ENCODE measurements at regions not wholly inside any gene's neighbourhood (a gene's known extent, or its start where the extent isn't known, plus 50 kb on each side); places are given as distances from the start of the nearest gene placed in this dataset.

DNA sequence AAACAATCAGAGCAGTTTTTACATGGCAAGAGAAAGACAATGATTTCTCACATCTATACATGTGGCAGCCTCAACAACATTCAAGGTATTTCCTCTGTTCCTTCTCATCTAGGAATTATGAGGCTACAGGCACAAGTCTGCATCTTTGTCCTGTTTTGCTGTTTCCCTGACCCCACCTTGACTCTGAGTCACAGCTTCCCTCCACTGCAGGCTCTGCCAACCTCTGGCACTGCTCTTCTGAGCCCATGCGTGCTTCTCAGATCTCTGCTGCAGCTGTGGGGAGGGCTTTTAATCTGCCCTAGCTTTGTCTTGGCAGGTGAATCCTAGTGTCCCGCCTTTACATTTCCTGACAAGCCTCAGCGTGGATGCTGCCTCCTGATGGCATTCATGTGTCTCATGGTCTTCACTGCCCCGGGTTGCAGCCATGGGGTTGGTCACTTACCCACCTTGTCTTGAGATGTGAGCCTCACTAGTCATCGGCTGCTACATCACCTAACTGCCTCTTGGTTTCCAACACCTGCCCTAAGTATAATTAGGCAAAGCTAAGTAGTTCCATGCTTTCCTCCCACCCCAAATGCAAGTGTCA, 578.5 kb downstream of the TBC1D22A start:
- Histone ChIP-seq H3K79me2 (ENCODE audit: insufficient read depth, low read length) (no peaks in the 10 kb centered on the region), H2AFZ (ENCODE audit: low read depth, low read length, poor library complexity, severe bottlenecking) (no peak overlapping the region), H3K9me2 (ENCODE audit: insufficient read depth) (no peaks in the 10 kb centered on the region; the same call in 1 of the 2 replicates), H3K36me3 (ENCODE audit: control insufficient read depth in 1 of 2, insufficient read depth in 2 of 2, low read length in 2 of 2) (no peaks in the 10 kb centered on the region), H3K4me3 (replicated peaks in 1 of 2; ENCODE audit: low read depth in 1 of 2, low read length in 2 of 2) (no peak overlapping the region), H4K20me1 (ENCODE audit: insufficient read depth) (no peaks in the 10 kb centered on the region), H3K4me2 (ENCODE audit: low read length) (peak overlapping the region; percentile 11; the same call in 1 of the 2 replicates), H3K4me1 (ENCODE audit: control insufficient read depth in 1 of 2, insufficient read depth in 2 of 2, low read length in 2 of 2) (peaks cover 9 to 33% of the 10 kb centered on the region in 2 experiments; a peak in 3 of 4 replicates), H3K27me3 (ENCODE audit: insufficient read depth, low read length) (no peaks in the 10 kb centered on the region), H3K27ac (ENCODE audit: low read depth, low read length) (no peak overlapping the region), H3K9ac (ENCODE audit: low read length) (no peak overlapping the region), H3K9me3 (ENCODE audit: control insufficient read depth in 1 of 2, insufficient read depth in 1 of 2, low read depth in 1 of 2, low read length in 2 of 2) (no peaks in the 10 kb centered on the region)
- RAD21 ChIA-PET (ENCODE audit: low non-redundant PET in 1 of 2, low total read pairs in 2 of 2, uncharacterized antibody in 2 of 2, unreplicated experiment in 2 of 2) = no interaction called here
- DNase-seq (ENCODE audit: low read depth, low spot score) = no peak
- no peak for ATAC-seq
- BruUV-seq (replicated peaks) = no TSS peak
- CTCF ChIA-PET = no interaction called here
- TF ChIP-seq ZNF274 (IDR thresholded peaks at IDR 0.05; ENCODE audit: low read depth, low read length) (no peak), RAD21 (IDR thresholded peaks at IDR 0.05; ENCODE audit: low read depth) (peak; percentile 3; the same call in 1 of the 2 replicates), CBX3 (IDR thresholded peaks at IDR 0.05; ENCODE audit: low read depth) (no peak)
- POLR2A ChIA-PET = no interaction called here
- intact Hi-C loops (cut with micrococcal nuclease) = no loop called here

DNA sequence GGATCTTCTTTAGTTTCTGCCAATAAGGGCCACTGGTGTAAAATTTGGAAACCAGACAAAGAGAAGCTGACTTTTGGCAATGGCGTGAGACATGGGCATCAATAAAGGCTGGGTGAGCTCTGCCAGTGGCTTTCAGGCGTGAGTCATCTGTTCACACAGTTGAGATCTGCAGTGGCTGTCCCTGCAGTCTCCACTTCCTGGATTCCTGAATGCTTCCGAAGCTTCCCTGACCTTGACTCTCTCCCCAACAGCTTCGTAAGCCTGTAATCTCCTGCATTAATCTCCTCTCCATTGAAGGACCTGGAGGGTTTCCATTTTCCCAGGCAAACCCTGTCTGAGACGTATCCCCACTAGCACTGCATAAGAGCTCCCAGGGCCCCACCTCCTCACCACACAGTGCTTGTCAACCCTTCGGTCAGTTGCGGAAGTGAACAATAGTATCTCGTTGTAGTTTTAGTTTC, 574.7 kb downstream of the TBC1D22A start:
- ChIA-PET POLR2A (interaction anchor here (0.9 to 1.0 kb wide), 2 partner anchors 8 to 575 kb away, joined by 3 to 5 read pairs; partner anchors contain the start of gene TBC1D22A), CTCF (interaction anchor here (1.1 kb wide), 1 partner anchor 94 kb away, joined by 4 read pairs; no protein-coding TSS in a partner anchor), RAD21 (ENCODE audit: low non-redundant PET in 1 of 2, low total read pairs in 2 of 2, uncharacterized antibody in 2 of 2, unreplicated experiment in 2 of 2) (no interaction called here)
- intact Hi-C loops (cut with micrococcal nuclease) = no loop called here
- DNase-seq (ENCODE audit: low read depth, low spot score) = peak; percentile 76
- Histone ChIP-seq H3K4me1 (ENCODE audit: control insufficient read depth in 1 of 2, insufficient read depth in 2 of 2, low read length in 2 of 2) (peaks cover 25 to 63% of the 10 kb centered on the region in 2 experiments), H3K9ac (ENCODE audit: low read length) (peak overlapping the region; percentile 56), H3K4me3 (replicated peaks in 1 of 2; ENCODE audit: low read depth in 1 of 2, low read length in 2 of 2) (peak overlapping the region; percentile 21 to 52), H3K36me3 (ENCODE audit: control insufficient read depth in 1 of 2, insufficient read depth in 2 of 2, low read length in 2 of 2) (no peaks in the 10 kb centered on the region), H4K20me1 (ENCODE audit: insufficient read depth) (no peaks in the 10 kb centered on the region), H3K27me3 (ENCODE audit: insufficient read depth, low read length) (no peaks in the 10 kb centered on the region), H3K4me2 (ENCODE audit: low read length) (peak overlapping the region; percentile 85), H2AFZ (ENCODE audit: low read depth, low read length, poor library complexity, severe bottlenecking) (peak overlapping the region; percentile 72), H3K27ac (ENCODE audit: low read depth, low read length) (peak overlapping the region; percentile 65), H3K9me2 (ENCODE audit: insufficient read depth) (no peaks in the 10 kb centered on the region; the same call in 1 of the 2 replicates), H3K79me2 (ENCODE audit: insufficient read depth, low read length) (no peaks in the 10 kb centered on the region), H3K9me3 (ENCODE audit: control insufficient read depth in 1 of 2, insufficient read depth in 1 of 2, low read depth in 1 of 2, low read length in 2 of 2) (no peaks in the 10 kb centered on the region)
- no TSS peak for BruUV-seq (replicated peaks)
- peak; percentile 90 for ATAC-seq
- TF ChIP-seq RAD21 (IDR thresholded peaks at IDR 0.05; ENCODE audit: low read depth) = peak; percentile 24; the same call in 1 of the 2 replicates
- peak; percentile 32 for TF ChIP-seq YY1 (IDR thresholded peaks at IDR 0.05; ENCODE audit: extremely low read depth, insufficient replicate concordance, low read depth, low read length)
- TF ChIP-seq POLR2AphosphoS5 (IDR thresholded peaks at IDR 0.05; ENCODE audit: low read depth, low read length) = peak; percentile 57; the same call in 1 of the 2 replicates
- TF ChIP-seq, protein P1, sequence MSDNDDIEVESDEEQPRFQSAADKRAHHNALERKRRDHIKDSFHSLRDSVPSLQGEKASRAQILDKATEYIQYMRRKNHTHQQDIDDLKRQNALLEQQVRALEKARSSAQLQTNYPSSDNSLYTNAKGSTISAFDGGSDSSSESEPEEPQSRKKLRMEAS (IDR thresholded peaks at IDR 0.05) = peak; percentile 65
- no peak for TF ChIP-seq SIN3A (IDR thresholded peaks at IDR 0.05; ENCODE audit: low read depth)
- no peak for TF ChIP-seq SRF (IDR thresholded peaks at IDR 0.05; ENCODE audit: low read depth)
- TF ChIP-seq, protein P2, sequence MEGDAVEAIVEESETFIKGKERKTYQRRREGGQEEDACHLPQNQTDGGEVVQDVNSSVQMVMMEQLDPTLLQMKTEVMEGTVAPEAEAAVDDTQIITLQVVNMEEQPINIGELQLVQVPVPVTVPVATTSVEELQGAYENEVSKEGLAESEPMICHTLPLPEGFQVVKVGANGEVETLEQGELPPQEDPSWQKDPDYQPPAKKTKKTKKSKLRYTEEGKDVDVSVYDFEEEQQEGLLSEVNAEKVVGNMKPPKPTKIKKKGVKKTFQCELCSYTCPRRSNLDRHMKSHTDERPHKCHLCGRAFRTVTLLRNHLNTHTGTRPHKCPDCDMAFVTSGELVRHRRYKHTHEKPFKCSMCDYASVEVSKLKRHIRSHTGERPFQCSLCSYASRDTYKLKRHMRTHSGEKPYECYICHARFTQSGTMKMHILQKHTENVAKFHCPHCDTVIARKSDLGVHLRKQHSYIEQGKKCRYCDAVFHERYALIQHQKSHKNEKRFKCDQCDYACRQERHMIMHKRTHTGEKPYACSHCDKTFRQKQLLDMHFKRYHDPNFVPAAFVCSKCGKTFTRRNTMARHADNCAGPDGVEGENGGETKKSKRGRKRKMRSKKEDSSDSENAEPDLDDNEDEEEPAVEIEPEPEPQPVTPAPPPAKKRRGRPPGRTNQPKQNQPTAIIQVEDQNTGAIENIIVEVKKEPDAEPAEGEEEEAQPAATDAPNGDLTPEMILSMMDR (IDR thresholded peaks at IDR 0.05 in 2 of 3, conservative IDR thresholded peaks at IDR 0.05 in 1 of 3; ENCODE audit: borderline replicate concordance in 1 of 3, insufficient read depth in 1 of 3, low read depth in 2 of 3, low read length in 2 of 3) = no peak
- no peak for TF ChIP-seq POLR2A (IDR thresholded peaks at IDR 0.05; ENCODE audit: borderline replicate concordance, extremely low read depth, insufficient read depth, insufficient read length)
- peak; percentile 64 for TF ChIP-seq TCF7L2 (IDR thresholded peaks at IDR 0.05; ENCODE audit: borderline replicate concordance, extremely low read depth, insufficient read depth, insufficient read length)
- no peak for TF ChIP-seq ZFX (IDR thresholded peaks at IDR 0.05)
- TF ChIP-seq JUND (IDR thresholded peaks at IDR 0.05) = peak; percentile 79
- TF ChIP-seq ZNF274 (IDR thresholded peaks at IDR 0.05; ENCODE audit: low read depth, low read length) = no peak
- TF ChIP-seq, protein P3, sequence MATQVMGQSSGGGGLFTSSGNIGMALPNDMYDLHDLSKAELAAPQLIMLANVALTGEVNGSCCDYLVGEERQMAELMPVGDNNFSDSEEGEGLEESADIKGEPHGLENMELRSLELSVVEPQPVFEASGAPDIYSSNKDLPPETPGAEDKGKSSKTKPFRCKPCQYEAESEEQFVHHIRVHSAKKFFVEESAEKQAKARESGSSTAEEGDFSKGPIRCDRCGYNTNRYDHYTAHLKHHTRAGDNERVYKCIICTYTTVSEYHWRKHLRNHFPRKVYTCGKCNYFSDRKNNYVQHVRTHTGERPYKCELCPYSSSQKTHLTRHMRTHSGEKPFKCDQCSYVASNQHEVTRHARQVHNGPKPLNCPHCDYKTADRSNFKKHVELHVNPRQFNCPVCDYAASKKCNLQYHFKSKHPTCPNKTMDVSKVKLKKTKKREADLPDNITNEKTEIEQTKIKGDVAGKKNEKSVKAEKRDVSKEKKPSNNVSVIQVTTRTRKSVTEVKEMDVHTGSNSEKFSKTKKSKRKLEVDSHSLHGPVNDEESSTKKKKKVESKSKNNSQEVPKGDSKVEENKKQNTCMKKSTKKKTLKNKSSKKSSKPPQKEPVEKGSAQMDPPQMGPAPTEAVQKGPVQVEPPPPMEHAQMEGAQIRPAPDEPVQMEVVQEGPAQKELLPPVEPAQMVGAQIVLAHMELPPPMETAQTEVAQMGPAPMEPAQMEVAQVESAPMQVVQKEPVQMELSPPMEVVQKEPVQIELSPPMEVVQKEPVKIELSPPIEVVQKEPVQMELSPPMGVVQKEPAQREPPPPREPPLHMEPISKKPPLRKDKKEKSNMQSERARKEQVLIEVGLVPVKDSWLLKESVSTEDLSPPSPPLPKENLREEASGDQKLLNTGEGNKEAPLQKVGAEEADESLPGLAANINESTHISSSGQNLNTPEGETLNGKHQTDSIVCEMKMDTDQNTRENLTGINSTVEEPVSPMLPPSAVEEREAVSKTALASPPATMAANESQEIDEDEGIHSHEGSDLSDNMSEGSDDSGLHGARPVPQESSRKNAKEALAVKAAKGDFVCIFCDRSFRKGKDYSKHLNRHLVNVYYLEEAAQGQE (IDR thresholded peaks at IDR 0.05; ENCODE audit: low read depth) = no peak
